ENCODE measurements at regions not wholly inside any gene's neighbourhood (a gene's known extent, or its start where the extent isn't known, plus 50 kb on each side); places are given as distances from the start of the nearest gene placed in this dataset.

- Histone ChIP-seq H3K27ac (no peak overlapping the region), H3K27me3 (no peaks in the 10 kb centered on the region), H3K9me3 (ENCODE audit: low read depth) (no peaks in the 10 kb centered on the region), H3K4me3 (no peak overlapping the region), H3K36me3 (no peaks in the 10 kb centered on the region), H3K4me1 (ENCODE audit: low read depth) (no peaks in the 10 kb centered on the region)
- TF ChIP-seq CTCF (IDR thresholded peaks at IDR 0.05; ENCODE audit: low read depth, low read length) = no peak
- DNase-seq (ENCODE audit: low read depth in 1 of 2, low spot score in 1 of 2) = no peak
These were observed 74.0 kb downstream of the MAB21L3 start for GRCh38 chr1:116185161-116185701.

- H3K9me3 ChIP-seq (ENCODE audit: low read depth) = no peaks in the 10 kb centered on the region
- no peaks in the 10 kb centered on the region for H3K27me3 ChIP-seq
- no peak for TF ChIP-seq CTCF (IDR thresholded peaks at IDR 0.05; ENCODE audit: low read depth, low read length)
- H3K36me3 ChIP-seq = no peaks in the 10 kb centered on the region
- DNase-seq (ENCODE audit: low read depth in 1 of 2, low spot score in 1 of 2) = no peak
- H3K27ac ChIP-seq = no peak overlapping the region
- no peaks in the 10 kb centered on the region for H3K4me1 ChIP-seq (ENCODE audit: low read depth)
- no peak overlapping the region for H3K4me3 ChIP-seq
These were observed 78.3 kb downstream of the MAB21L3 start for GRCh38 chr1:116189481-116189880.

- H3K4me1 ChIP-seq (ENCODE audit: low read depth) = no peaks in the 10 kb centered on the region
- H3K27ac ChIP-seq = no peak overlapping the region
- no peaks in the 10 kb centered on the region for H3K36me3 ChIP-seq
- TF ChIP-seq CTCF (IDR thresholded peaks at IDR 0.05; ENCODE audit: low read depth, low read length) = no peak
- no peak for DNase-seq (ENCODE audit: low read depth in 1 of 2, low spot score in 1 of 2)
- H3K27me3 ChIP-seq = no peaks in the 10 kb centered on the region
- H3K4me3 ChIP-seq = no peak overlapping the region
- H3K9me3 ChIP-seq (ENCODE audit: low read depth) = no peaks in the 10 kb centered on the region
These were observed 80.1 kb downstream of the MAB21L3 start for GRCh38 chr1:116191294-116191693.

- no peaks in the 10 kb centered on the region for H3K36me3 ChIP-seq
- no peak for DNase-seq (ENCODE audit: low read depth in 1 of 2, low spot score in 1 of 2)
- H3K27me3 ChIP-seq = no peaks in the 10 kb centered on the region
- no peaks in the 10 kb centered on the region for H3K4me1 ChIP-seq (ENCODE audit: low read depth)
- no peaks in the 10 kb centered on the region for H3K9me3 ChIP-seq (ENCODE audit: low read depth)
- H3K27ac ChIP-seq = no peak overlapping the region
- no peak overlapping the region for H3K4me3 ChIP-seq
- TF ChIP-seq CTCF (IDR thresholded peaks at IDR 0.05; ENCODE audit: low read depth, low read length) = no peak
These were observed 82.6 kb downstream of the MAB21L3 start for GRCh38 chr1:116193768-116194167.

GRCh38 chr1:116194568-116194967, 83.4 kb downstream of the MAB21L3 start:
- Histone ChIP-seq H3K4me1 (ENCODE audit: low read depth) (no peaks in the 10 kb centered on the region), H3K36me3 (no peaks in the 10 kb centered on the region), H3K27ac (no peak overlapping the region), H3K27me3 (no peaks in the 10 kb centered on the region), H3K9me3 (ENCODE audit: low read depth) (no peaks in the 10 kb centered on the region), H3K4me3 (no peak overlapping the region)
- DNase-seq (ENCODE audit: low read depth in 1 of 2, low spot score in 1 of 2) = no peak
- no peak for TF ChIP-seq CTCF (IDR thresholded peaks at IDR 0.05; ENCODE audit: low read depth, low read length)
